Keratinocyte (primary cell): ENCODE measurements at regions not wholly inside any gene's neighbourhood (a gene's known extent, or its start where the extent isn't known, plus 50 kb on each side); places are given as distances from the start of the nearest gene placed in this dataset.

ENCODE experiments used
- DNase-seq: peaks from one replicate; pipeline ENCODE4 v3.0.0-alpha.2; 2011; ENCODE audit warnings: low read depth, missing footprints, low spot score
- FAIRE-seq: peaks from 2 replicates; lab custom pipeline; 2011; peaks lifted over from hg19 to GRCh38; lab: Jason Lieb, UNC
- H2AFZ ChIP-seq: 2 replicates; pipeline ENCODE4 v1.6.0; 2012; ENCODE audit warnings: low read length, control low read depth, inconsistent platforms; ENCODE audit not compliant: control insufficient read depth
- H3K27ac ChIP-seq: 2 replicates; pipeline ENCODE4 v1.5.1; 2011; ENCODE audit warnings: low read length; ENCODE audit not compliant: control insufficient read depth, insufficient read depth
- H3K27me3 ChIP-seq: 3 replicates; pipeline ENCODE4 v1.6.0; 2011; ENCODE audit warnings: low read length; ENCODE audit not compliant: control insufficient read depth, insufficient read depth; ENCODE audit errors: extremely low read depth
- H3K36me3 ChIP-seq, 2 experiments: 2 replicates in 1 of 2; 3 replicates in 1 of 2; pipeline ENCODE4 v1.5.1; 2011; ENCODE audit warnings: low read length in 2 of 2, mild to moderate bottlenecking in 1 of 2; ENCODE audit not compliant: control insufficient read depth in 2 of 2, insufficient read depth in 2 of 2; ENCODE audit errors: extremely low read depth in 1 of 2
- H3K4me1 ChIP-seq: 3 replicates; pipeline ENCODE4 v1.5.1; 2011; ENCODE audit warnings: low read length; ENCODE audit not compliant: control insufficient read depth, insufficient read depth; ENCODE audit errors: extremely low read depth
- H3K4me2 ChIP-seq: 3 replicates; pipeline ENCODE4 v1.6.0; 2011; ENCODE audit warnings: low read depth, low read length; ENCODE audit not compliant: control insufficient read depth, insufficient read depth; ENCODE audit errors: extremely low read depth
- H3K4me3 ChIP-seq, 3 experiments: fragments of 200-600 bp in 1 of 3; sonication (generic) in 1 of 3; 2 replicates in 2 of 3; 3 replicates in 1 of 3; pipeline ENCODE4 v1.5.1; 2011 to 2016; ENCODE audit warnings: low read length in 3 of 3, mild to moderate bottlenecking in 3 of 3, control low read depth in 2 of 3, inconsistent platforms in 1 of 3, low read depth in 1 of 3, mixed read lengths in 1 of 3, mixed run types in 1 of 3, moderate library complexity in 1 of 3; ENCODE audit not compliant: control insufficient read depth in 2 of 3, insufficient read depth in 2 of 3; ENCODE audit errors: extremely low read depth in 1 of 3
- H3K79me2 ChIP-seq: 2 replicates; pipeline ENCODE4 v1.6.0; 2012; ENCODE audit warnings: low read length; ENCODE audit not compliant: control insufficient read depth, insufficient read depth
- H3K9ac ChIP-seq: 3 replicates; pipeline ENCODE4 v1.6.0; 2011; ENCODE audit warnings: low read length; ENCODE audit not compliant: control insufficient read depth, insufficient read depth; ENCODE audit errors: extremely low read depth
- H3K9me1 ChIP-seq: 3 replicates; pipeline ENCODE4 v1.6.0; 2011; ENCODE audit warnings: low read length; ENCODE audit not compliant: control insufficient read depth, insufficient read depth; ENCODE audit errors: extremely low read depth
- H3K9me3 ChIP-seq: 2 replicates; pipeline ENCODE4 v1.5.1; 2012; ENCODE audit warnings: low read depth, low read length; ENCODE audit not compliant: control insufficient read depth
- H4K20me1 ChIP-seq: 3 replicates; pipeline ENCODE4 v1.6.0; 2011; ENCODE audit warnings: low read length; ENCODE audit not compliant: control insufficient read depth, insufficient read depth; ENCODE audit errors: extremely low read depth
- CTCF ChIP-seq, 3 experiments: IDR thresholded peaks in 1 of 3; conservative IDR thresholded peaks in 1 of 3; optimal IDR thresholded peaks in 1 of 3; 2 replicates in 2 of 3; 3 replicates in 1 of 3; pipeline versions ENCODE3 to v1.5.1; 2011; ENCODE audit warnings: low read length in 3 of 3, mild to moderate bottlenecking in 3 of 3, moderate library complexity in 2 of 3, control low read depth in 1 of 3, inconsistent platforms in 1 of 3; ENCODE audit not compliant: insufficient read depth in 2 of 3; ENCODE audit errors: extremely low read depth in 1 of 3
- EZH2 ChIP-seq: IDR thresholded peaks from one replicate; pipeline ENCODE4 v1.6.1; 2012; ENCODE audit warnings: inconsistent platforms, mild to moderate bottlenecking, low read length, moderate library complexity
- dilution Hi-C: fragments of 300-500 bp; cut with MboI; formaldehyde crosslinking; loops from one replicate; pipeline ENCODE4 v1.7.0; 2020; ENCODE audit warnings: low sequenced_read_pairs; ENCODE audit not compliant: extremely low pct_ligation_motif_present

DNA sequence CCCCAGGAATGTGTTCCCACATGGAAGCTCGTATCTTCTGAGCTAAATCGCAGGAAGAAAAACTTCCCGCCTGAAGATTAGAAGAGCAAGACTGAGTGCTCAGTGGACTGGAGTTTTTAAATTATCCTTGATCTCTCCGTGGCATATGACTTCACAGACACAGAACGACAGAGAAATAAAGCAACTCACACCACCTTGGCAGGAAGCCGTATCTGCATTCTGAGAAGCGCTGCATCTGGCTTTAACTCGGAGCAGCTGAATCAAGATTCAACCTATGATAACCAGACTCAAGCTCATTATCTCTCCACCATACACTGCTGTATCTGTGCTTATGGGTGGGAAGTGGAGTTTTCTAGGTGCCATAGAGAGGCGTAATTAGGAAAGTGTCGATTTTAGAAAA, 1482.7 kb downstream of the AACS start:
- H3K4me3 ChIP-seq = no peak overlapping the region
- no peak overlapping the region for H3K4me2 ChIP-seq
- FAIRE-seq (no peak), DNase-seq (no peak)
- no peaks in the 10 kb centered on the region for H3K4me1 ChIP-seq
- H3K9ac ChIP-seq = no peak overlapping the region
- dilution Hi-C loops = no loop called here
- H3K9me1 ChIP-seq = no peaks in the 10 kb centered on the region
- H3K79me2 ChIP-seq = no peaks in the 10 kb centered on the region
- no peak overlapping the region for H2AFZ ChIP-seq
- H4K20me1 ChIP-seq = no peaks in the 10 kb centered on the region
- no peak overlapping the region for H3K27ac ChIP-seq
- TF ChIP-seq EZH2 (no peak), CTCF (optimal IDR thresholded peaks at IDR 0.05 in 1 of 3, IDR thresholded peaks at IDR 0.05 in 1 of 3, conservative IDR thresholded peaks at IDR 0.05 in 1 of 3; ENCODE audit: extremely low read depth in 1 of 3, insufficient read depth in 2 of 3, low read length in 3 of 3) (no peak)
- H3K27me3 ChIP-seq = no peaks in the 10 kb centered on the region
- no peaks in the 10 kb centered on the region for H3K36me3 ChIP-seq
- no peaks in the 10 kb centered on the region for H3K9me3 ChIP-seq

- no peak for DNase-seq
- H4K20me1 ChIP-seq = no peaks in the 10 kb centered on the region
- no peaks in the 10 kb centered on the region for H3K9me3 ChIP-seq
- H3K9me1 ChIP-seq = no peaks in the 10 kb centered on the region
- no peaks in the 10 kb centered on the region for H3K36me3 ChIP-seq
- H3K4me3 ChIP-seq = no peak overlapping the region
- no peaks in the 10 kb centered on the region for H3K79me2 ChIP-seq
- H3K4me1 ChIP-seq = no peaks in the 10 kb centered on the region
- no peak for FAIRE-seq
- H3K27me3 ChIP-seq = no peaks in the 10 kb centered on the region
- TF ChIP-seq EZH2 = no peak
- no peak for TF ChIP-seq CTCF (optimal IDR thresholded peaks at IDR 0.05 in 1 of 3, IDR thresholded peaks at IDR 0.05 in 1 of 3, conservative IDR thresholded peaks at IDR 0.05 in 1 of 3; ENCODE audit: extremely low read depth in 1 of 3, insufficient read depth in 2 of 3, low read length in 3 of 3)
- no peak overlapping the region for H2AFZ ChIP-seq
- no peak overlapping the region for H3K27ac ChIP-seq
- H3K9ac ChIP-seq = no peak overlapping the region
- H3K4me2 ChIP-seq = no peak overlapping the region
- dilution Hi-C loops = no loop called here
Measured at GRCh38 chr12:126551869-126552268, 1486.6 kb downstream of the AACS start.
